ENCODE measurements at regions not wholly inside any gene's neighbourhood (a gene's known extent, or its start where the extent isn't known, plus 50 kb on each side); places are given as distances from the start of the nearest gene placed in this dataset.

- FAIRE-seq (no peak), DNase-seq (ENCODE audit: low read depth, low spot score) (no peak), ATAC-seq (no peak)
- CTCF ChIA-PET, result interaction anchor here (0.7 to 3.2 kb wide), 15 partner anchors 8 to 416 kb away, joined by 3 to 61 read pairs (median 5); no protein-coding TSS in a partner anchor
- H3K9me3 ChIP-seq (replicated peaks; ENCODE audit: control insufficient read depth, insufficient read depth, low read length), result no peaks in the 10 kb centered on the region
- intact Hi-C loops (cut with micrococcal nuclease; ENCODE audit: unreplicated experiment), result no loop called here
- no peak overlapping the region for H3K4me3 ChIP-seq
- POLR2A ChIA-PET, result no interaction called here
- SMC1A ChIA-PET (ENCODE audit: uncharacterized antibody, unreplicated experiment), result interaction anchor here (0.6 to 3.9 kb wide), 8 partner anchors 11 to 576 kb away, joined by 3 to 45 read pairs (median 3); no protein-coding TSS in a partner anchor
- H3K27ac ChIP-seq (ENCODE audit: control insufficient read depth, insufficient read depth), result no peak overlapping the region
- H3K9ac ChIP-seq (ENCODE audit: control insufficient read depth, insufficient read depth, low read length), result no peak overlapping the region
- no peaks in the 10 kb centered on the region for H3K36me3 ChIP-seq (ENCODE audit: control insufficient read depth in 2 of 2, insufficient read depth in 2 of 2, low read length in 1 of 2)
- no peaks in the 10 kb centered on the region; a peak in 1 of 4 replicates for H3K27me3 ChIP-seq (replicated peaks in 1 of 2; ENCODE audit: control insufficient read depth in 2 of 2, insufficient read depth in 2 of 2, low read length in 1 of 2)
- WGBS (ENCODE audit: insufficient coverage, insufficient replicate concordance, low lambda C conversion rate, missing lambda C conversion rate), result 40% methylated on average over 7 of the region's 7 CpGs
- no TSS peak for BruUV-seq (replicated peaks)
- H3K79me2 ChIP-seq (ENCODE audit: control insufficient read depth, insufficient read depth, low read length), result no peaks in the 10 kb centered on the region
- in situ Hi-C loops (cut with MboI), result no loop called here
- no peak overlapping the region for H3K4me2 ChIP-seq (ENCODE audit: control insufficient read depth, insufficient read depth)
- no peak overlapping the region for H2AFZ ChIP-seq (ENCODE audit: control insufficient read depth, low read depth, low read length)
- RAD21 ChIA-PET (ENCODE audit: unreplicated experiment), result interaction anchor here (1.0 to 2.6 kb wide), 6 partner anchors 9 to 356 kb away, joined by 3 to 28 read pairs (median 4); no protein-coding TSS in a partner anchor
- H4K20me1 ChIP-seq (ENCODE audit: control insufficient read depth, insufficient read depth), result no peaks in the 10 kb centered on the region
- H3K4me1 ChIP-seq (ENCODE audit: control insufficient read depth, insufficient read depth, low read length), result no peaks in the 10 kb centered on the region
- TF ChIP-seq RBBP5 (conservative IDR thresholded peaks at IDR 0.05) (no peak), NFYB (IDR thresholded peaks at IDR 0.05; ENCODE audit: insufficient read depth, low read depth, low read length) (no peak), ATF7 (IDR thresholded peaks at IDR 0.05; ENCODE audit: low read depth) (no peak), RFX5 (IDR thresholded peaks at IDR 0.05; ENCODE audit: low read depth, low read length) (no peak), NKRF (conservative IDR thresholded peaks at IDR 0.05) (no peak), POU2F2 (IDR thresholded peaks at IDR 0.05; ENCODE audit: borderline replicate concordance, low read depth, low read length) (no peak), SIX5 (IDR thresholded peaks at IDR 0.05; ENCODE audit: low read depth, low read length, severe bottlenecking) (no peak), CBX3 (IDR thresholded peaks at IDR 0.05; ENCODE audit: borderline replicate concordance, low read depth) (no peak), HDAC2 (IDR thresholded peaks at IDR 0.05) (no peak), ELK1 (IDR thresholded peaks at IDR 0.05; ENCODE audit: low read depth, low read length) (no peak), ASH2L (IDR thresholded peaks at IDR 0.05; ENCODE audit: borderline replicate concordance, low read depth) (no peak), EP300 (IDR thresholded peaks at IDR 0.05; ENCODE audit: borderline replicate concordance in 1 of 2, control insufficient read depth in 1 of 2, low read depth in 2 of 2, low read length in 2 of 2) (no peak), KDM1A (IDR thresholded peaks at IDR 0.05; ENCODE audit: borderline replicate concordance) (no peak), MXI1 (IDR thresholded peaks at IDR 0.05; ENCODE audit: low read depth, low read length) (no peak), ZBTB33 (IDR thresholded peaks at IDR 0.05) (no peak), SREBF2 (IDR thresholded peaks at IDR 0.05; ENCODE audit: low read length) (no peak), NR2C1 (IDR thresholded peaks at IDR 0.05) (no peak), ZNF274 (IDR thresholded peaks at IDR 0.05; ENCODE audit: insufficient read depth, insufficient read length) (no peak)
These were observed 78.7 kb upstream of the PNPT1 start for GRCh38 chr2:55772109-55772980.
